CD4-positive, alpha-beta T cell treated with Interleukin-6 for 4 hours (primary cell): ENCODE measurements at regions not wholly inside any gene's neighbourhood (a gene's known extent, or its start where the extent isn't known, plus 50 kb on each side); places are given as distances from the start of the nearest gene placed in this dataset.
"Not testable (repeated sequence)": the region's sequence is repeated elsewhere in the genome, so short reads cannot be mapped to it uniquely, and the experiment has no call there.

ENCODE experiments used
- DNase-seq: peaks from one replicate; pipeline ENCODE4 v3.0.0-alpha.2; 2020; ENCODE audit warnings: mixed read lengths

DNA sequence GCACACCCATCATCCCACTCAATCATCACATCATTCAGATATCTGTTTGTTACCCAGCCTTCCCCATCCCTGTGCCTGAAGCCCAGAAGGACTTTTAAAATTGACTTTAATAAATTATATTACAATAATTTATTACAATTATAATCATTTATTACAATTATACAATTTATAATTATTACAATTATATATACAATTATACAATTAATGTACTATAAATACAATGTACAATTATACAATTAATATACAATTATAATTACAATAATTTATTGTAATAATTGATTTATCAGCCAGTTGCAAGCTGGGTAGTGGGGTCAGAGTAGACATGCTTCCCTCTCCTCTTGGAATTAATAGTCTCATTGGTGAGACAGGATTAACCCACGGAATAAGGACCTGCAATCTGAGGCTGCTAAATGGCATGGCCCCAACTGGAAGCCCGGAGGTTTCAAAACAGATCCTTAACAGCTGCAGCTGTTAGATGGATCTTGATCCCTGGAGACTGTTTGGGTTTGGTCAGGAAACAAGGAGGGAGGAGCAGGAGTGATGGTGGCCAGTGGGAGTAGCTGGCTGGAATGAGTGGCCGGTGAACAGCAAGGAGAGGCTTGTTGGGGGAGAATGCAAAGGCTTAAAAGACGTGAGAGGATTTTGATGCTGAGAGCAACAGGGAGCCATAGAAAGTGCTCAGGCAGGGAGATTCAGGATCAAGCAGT lies 402.8 kb upstream of the PODXL start:
- DNase-seq = no peak

- no peak for DNase-seq
These were observed 401.1 kb upstream of the PODXL start for GRCh38 chr7:131957338-131958020.

GRCh38 chr7:131956864-131957263 lies 400.4 kb upstream of the PODXL start:
- DNase-seq = no peak

DNA sequence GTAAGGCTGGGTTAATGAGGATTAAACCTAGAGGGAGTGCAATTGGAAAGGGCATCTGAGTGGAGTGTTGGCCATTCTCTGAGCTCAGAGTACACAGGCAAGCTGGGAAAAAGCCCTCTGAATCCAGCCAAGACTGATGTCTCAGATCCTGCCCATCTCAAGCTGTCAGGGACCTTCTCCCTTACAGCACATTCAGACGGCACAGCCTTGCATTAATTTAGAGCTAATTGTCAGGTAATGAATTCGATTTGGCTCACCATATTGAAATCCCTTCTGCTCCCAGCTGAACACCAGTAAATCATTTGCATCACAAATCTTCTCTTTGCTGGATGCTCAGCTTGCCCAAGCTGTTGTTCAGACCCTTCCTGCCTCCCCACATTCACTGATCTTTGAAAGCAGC lies 399.3 kb upstream of the PODXL start:
- no peak for DNase-seq

DNA sequence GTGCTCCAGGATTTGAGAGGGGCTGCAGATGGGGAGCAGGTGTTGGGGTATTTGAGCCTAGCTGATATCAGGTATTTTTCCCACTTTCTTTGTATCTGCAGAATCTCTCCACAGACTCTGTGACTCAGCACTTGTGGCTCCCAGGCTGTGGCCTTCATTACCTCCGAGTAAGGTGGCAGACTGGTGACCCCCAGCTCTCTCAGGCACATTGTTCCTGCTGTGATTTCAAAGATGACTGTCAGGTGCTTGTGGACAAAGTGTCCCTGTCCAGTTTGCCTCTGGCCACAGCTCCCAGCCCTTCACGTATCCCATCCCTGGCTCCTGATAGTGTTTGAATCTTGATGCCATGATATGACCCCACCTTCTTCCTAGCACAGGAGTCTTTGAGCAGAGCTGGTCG lies 396.8 kb upstream of the PODXL start:
- no peak for DNase-seq

- no peak for DNase-seq
These were observed 395.9 kb upstream of the PODXL start for GRCh38 chr7:131952365-131952764.

- no peak for DNase-seq
These were observed 394.3 kb upstream of the PODXL start for GRCh38 chr7:131950758-131951157.

DNA sequence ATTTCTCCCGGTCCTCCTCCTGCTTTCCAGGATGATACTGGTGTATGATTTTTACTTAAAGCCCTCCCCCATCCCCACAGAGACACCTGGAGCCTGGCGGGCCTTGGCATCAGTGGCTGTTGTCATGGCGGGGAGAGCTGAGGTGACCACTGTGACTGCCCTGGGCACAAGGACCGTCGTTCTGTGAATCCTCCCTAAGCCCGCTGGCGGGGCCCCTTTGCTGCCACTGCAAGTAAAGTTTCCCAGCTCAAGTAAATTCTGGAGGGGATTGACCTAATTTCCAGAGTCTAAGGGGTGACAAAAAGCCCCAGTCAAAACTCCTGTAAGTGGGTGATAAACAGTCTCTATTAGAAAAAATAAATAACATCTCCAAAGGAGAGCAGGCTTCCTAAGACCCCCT lies 393.2 kb upstream of the PODXL start:
- no peak for DNase-seq

GRCh38 chr7:131948434-131949053 lies 392.1 kb upstream of the PODXL start:
- no peak for DNase-seq

DNA sequence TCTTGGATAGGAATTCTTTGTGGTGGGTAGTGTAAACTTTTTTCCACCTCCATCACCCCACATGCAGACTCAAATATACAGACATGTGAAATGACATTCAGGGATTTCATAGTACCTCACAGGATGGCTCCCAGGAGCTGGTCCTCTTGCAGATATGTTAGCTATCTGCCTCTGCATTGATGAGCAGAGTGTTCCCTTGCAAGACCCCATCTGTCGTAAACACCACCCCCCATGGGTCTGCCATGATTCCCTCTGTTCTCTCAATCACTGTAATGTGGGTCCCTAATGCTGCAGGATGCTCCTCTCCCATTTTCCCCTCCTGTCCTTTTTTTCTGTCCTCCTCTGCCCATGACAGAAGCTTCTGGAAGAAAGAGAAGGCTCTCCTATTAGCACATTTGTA lies 391.2 kb upstream of the PODXL start:
- DNase-seq = no peak

- no peak for DNase-seq
These were observed 389.6 kb upstream of the PODXL start for GRCh38 chr7:131945957-131946544.

- DNase-seq = no peak
These were observed 389.0 kb upstream of the PODXL start for GRCh38 chr7:131945313-131945911.

DNA sequence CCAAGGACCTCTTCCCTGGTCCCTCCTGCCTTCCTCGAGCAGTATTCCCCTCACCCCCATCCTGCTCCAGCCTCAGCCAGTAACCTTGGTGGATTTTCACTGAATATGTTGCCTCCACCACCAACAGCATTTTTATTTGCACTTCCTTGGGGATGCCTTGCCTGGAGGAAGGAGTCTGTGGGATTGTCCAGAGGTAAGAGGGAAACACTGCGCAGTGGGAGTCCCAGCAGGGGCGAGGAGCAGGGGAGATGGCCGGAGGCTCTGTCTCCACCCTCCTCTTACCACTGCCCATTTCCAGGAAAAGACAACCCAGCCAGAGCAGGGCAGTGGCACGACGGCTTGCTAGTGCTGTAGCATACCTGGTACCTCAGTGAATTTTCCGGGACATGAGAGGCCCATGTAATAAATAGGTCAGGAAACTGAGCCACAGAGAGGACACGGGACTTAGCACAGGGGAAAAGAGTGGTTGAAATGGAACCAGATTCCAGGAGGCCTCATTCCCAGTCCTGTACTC lies 388.2 kb upstream of the PODXL start:
- DNase-seq = no peak

- no peak for DNase-seq
These were observed 387.2 kb upstream of the PODXL start for GRCh38 chr7:131943646-131944045.

GRCh38 chr7:131943211-131943610 lies 386.8 kb upstream of the PODXL start:
- no peak for DNase-seq

DNA sequence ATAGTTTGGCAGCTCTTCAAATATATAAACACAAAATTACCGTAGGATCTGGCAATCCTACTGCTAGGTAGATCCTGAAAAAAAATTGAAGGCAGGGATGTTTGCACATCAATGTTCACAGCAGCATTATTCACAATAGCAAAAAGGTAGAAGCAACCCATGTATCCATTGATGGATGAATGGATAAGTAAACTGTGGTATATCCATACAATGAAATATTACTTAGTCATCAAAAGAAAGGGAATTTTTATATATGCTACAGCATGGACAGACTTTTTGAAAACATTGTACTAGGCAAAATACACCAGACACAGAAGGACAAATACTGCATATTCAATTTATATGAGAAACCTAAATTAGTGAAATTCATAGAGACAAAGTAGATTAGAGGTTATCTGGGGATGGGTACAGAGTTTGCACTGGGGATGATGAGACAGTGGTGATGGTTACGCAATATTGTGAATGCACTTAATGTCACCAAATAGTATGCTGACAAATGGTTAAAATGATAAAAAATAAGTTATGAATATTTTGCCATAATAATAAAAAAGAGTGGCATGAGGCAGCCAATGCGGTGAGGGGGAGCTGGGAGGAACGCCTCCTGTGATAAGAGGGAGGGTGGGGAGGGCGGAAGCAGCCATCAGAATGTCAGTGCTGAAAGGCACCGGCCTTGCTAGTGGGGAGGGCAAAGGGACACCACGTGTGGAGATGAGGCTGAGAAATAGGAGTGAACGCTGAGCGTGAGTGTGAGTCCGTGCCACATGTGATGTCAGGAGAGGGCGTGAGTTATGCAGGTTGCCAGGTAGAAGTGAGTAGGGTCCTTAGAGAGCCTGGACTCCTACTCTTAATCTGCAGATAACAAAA lies 386.1 kb upstream of the PODXL start:
- DNase-seq = no peak

DNA sequence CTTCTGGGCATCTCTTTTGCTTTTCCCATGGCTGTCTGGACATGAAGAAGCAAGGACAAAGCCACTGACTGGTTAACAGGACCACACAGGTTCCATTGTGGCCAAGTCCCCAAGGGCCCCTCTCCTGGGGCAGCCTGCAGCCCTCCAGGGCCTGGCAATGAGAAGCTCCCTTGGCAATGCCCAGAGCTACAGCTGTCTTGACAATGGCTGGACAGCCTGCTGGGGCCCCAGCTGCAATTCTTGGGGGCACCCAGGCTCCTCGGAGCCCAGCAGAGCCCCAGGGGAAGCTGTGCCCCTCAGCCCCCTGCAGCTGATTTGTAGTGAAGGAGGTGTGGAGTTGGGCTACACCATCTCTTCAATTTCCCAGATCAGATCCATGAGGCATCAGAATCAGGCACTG lies 384.9 kb upstream of the PODXL start:
- no peak for DNase-seq

DNA sequence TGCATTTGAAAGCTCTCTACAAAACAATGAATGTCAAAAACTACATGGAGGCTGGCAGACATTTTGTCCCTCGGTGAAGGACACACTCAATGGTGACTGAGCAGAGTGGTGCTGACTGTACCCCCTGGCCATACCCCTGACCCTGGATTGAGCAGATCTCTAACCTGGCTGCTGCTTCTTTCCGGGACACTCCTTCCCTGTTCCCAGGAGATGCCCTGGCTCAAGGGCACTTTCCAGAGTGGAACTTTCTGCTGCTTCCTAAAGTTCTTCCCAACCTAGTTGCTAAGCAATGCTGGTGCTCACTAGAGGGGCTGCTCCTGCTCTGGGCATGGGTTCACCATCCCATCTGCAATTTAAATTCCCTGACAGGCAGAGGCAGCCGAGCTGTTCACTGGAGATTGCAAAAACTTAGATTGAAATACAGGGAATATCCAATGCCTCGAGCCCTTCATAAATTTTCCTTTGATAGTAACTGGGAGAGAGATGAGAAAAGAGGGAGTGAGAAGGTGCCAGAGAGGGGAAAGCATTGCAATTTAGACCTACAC lies 384.3 kb upstream of the PODXL start:
- no peak for DNase-seq

GRCh38 chr7:131938788-131939187 lies 382.4 kb upstream of the PODXL start:
- not testable (repeated sequence) for DNase-seq

DNA sequence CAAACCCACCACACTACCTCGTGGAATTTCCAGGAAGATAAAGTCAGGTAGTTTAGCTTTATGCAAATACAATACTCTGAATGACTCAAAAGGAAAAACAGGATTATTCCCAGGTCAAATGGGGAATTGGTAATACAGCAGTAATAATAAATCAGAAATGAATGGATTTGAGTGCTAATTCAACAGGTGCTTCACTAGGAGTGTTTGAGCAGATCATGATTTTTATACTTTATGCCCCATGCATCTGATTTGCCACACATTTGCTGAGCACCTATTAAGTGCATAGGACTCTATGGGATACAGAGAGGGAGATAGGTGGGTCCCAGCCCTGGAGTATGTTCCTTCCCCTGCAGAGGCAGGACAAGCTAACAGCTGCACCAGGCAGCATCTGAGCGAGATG lies 381.4 kb upstream of the PODXL start:
- DNase-seq = no peak

DNA sequence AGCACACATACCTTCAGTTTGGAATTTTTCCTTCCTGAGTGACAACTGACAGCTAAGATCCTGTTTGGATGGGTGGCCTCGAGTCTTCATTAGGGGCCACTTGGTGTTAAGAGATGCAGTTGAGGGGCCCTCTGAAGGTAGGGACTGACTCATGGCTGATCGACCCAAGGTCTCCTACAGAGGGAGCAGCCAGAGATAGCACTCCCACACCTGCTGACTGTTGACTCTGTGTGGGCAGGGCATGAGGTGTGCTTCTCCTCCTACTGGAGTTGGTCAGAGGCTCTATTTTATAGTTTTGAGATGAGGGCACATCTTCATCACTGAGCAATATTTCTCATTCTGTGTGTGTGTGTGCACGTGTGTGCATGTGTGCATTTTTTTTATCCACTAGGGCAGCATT lies 378.8 kb upstream of the PODXL start:
- no peak for DNase-seq

DNA sequence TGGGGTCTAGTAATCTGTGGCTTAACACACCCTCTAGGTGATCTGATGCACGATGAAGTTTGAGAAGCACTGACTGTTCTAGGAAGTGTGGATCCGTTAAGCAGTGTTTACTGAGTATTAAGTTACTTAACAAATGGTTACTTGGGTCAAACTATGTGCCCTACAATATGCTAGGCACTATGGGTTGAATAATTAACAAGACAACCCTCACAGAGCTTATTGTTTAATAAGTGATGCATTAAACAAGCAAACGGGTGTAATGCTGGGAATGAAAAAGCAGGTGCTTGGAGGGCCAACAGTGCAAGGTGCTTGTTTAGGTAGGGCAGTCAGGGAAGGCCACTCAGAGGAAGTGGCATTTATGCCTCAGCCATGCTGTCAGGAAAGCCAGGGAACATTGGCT lies 378.0 kb upstream of the PODXL start:
- no peak for DNase-seq
